ENCODE measurements at regions not wholly inside any gene's neighbourhood (a gene's known extent, or its start where the extent isn't known, plus 50 kb on each side); places are given as distances from the start of the nearest gene placed in this dataset.

DNA sequence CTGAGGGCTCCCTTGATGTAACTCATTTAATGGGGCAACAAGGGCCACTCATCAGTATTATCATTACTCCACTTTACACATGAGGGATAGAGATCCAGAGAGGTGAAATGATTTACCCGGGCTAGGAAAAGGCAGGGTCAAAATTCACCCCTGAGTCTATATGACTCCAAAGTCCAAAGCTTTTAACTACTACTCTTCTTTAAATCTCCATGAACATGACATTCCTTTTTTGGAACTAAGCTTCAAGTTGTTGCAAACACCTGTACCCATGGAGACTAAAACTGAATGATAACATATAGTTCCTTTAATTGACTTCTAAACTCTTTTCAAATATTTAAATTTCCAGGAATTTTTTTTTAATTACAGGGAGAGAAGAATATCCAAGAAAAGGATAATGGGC, 292.9 kb upstream of the GADL1 start (continued):
- TF ChIP-seq, protein P1, sequence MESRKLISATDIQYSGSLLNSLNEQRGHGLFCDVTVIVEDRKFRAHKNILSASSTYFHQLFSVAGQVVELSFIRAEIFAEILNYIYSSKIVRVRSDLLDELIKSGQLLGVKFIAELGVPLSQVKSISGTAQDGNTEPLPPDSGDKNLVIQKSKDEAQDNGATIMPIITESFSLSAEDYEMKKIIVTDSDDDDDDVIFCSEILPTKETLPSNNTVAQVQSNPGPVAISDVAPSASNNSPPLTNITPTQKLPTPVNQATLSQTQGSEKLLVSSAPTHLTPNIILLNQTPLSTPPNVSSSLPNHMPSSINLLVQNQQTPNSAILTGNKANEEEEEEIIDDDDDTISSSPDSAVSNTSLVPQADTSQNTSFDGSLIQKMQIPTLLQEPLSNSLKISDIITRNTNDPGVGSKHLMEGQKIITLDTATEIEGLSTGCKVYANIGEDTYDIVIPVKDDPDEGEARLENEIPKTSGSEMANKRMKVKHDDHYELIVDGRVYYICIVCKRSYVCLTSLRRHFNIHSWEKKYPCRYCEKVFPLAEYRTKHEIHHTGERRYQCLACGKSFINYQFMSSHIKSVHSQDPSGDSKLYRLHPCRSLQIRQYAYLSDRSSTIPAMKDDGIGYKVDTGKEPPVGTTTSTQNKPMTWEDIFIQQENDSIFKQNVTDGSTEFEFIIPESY (IDR thresholded peaks at IDR 0.05; ENCODE audit: extremely low read depth, insufficient replicate concordance, low read length): no peak
- TF ChIP-seq ELF1 (IDR thresholded peaks at IDR 0.05; ENCODE audit: borderline replicate concordance, low read depth): no peak

DNA sequence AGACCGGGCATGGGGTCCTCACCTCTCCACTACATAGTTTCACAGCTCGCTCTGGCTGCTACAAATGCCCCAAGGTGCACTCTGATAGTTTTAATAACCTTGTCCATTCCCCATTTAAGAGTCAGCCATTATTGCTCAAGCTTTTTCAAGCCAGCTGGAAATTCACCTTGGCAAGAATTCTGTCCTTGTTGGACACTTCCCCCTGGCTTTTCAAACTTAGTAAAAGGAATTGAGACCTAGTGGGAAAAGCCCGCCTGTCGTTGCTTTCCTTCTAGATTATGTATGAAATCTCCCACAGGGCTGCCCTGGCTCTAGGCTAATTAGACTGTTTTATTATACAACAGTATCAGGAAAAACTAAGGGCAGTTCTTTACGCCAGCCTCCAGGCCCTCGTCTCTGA, 293.7 kb upstream of the GADL1 start:
- no peaks in the 10 kb centered on the region for H3K79me2 ChIP-seq (ENCODE audit: insufficient read depth, low read length)
- H3K4me2 ChIP-seq (ENCODE audit: low read length): no peak overlapping the region
- BruUV-seq (replicated peaks): no TSS peak
- H3K9ac ChIP-seq (ENCODE audit: low read length): no peak overlapping the region
- no peaks in the 10 kb centered on the region for H4K20me1 ChIP-seq (ENCODE audit: insufficient read depth)
- ChIA-PET CTCF (no interaction called here), RAD21 (ENCODE audit: low non-redundant PET in 1 of 2, low total read pairs in 2 of 2, uncharacterized antibody in 2 of 2, unreplicated experiment in 2 of 2) (no interaction called here), POLR2A (no interaction called here)
- H3K9me2 ChIP-seq (ENCODE audit: insufficient read depth): no peaks in the 10 kb centered on the region
- H3K4me3 ChIP-seq (replicated peaks in 1 of 2; ENCODE audit: low read depth in 1 of 2, low read length in 2 of 2): no peak overlapping the region
- no peaks in the 10 kb centered on the region for H3K36me3 ChIP-seq (ENCODE audit: control insufficient read depth in 1 of 2, insufficient read depth in 2 of 2, low read length in 2 of 2)
- no peaks in the 10 kb centered on the region for H3K27me3 ChIP-seq (ENCODE audit: insufficient read depth, low read length)
- H3K9me3 ChIP-seq (ENCODE audit: control insufficient read depth in 1 of 2, insufficient read depth in 1 of 2, low read depth in 1 of 2, low read length in 2 of 2): no peaks in the 10 kb centered on the region
- H3K27ac ChIP-seq (ENCODE audit: low read depth, low read length): no peak overlapping the region
- DNase-seq (ENCODE audit: low read depth, low spot score) (no peak), ATAC-seq (no peak)
- no peaks in the 10 kb centered on the region for H3K4me1 ChIP-seq (ENCODE audit: control insufficient read depth in 1 of 2, insufficient read depth in 2 of 2, low read length in 2 of 2)
- no peak overlapping the region for H2AFZ ChIP-seq (ENCODE audit: low read depth, low read length, poor library complexity, severe bottlenecking)
- intact Hi-C loops (cut with micrococcal nuclease): no loop called here
- TF ChIP-seq YY1 (IDR thresholded peaks at IDR 0.05; ENCODE audit: extremely low read depth, insufficient replicate concordance, low read depth, low read length): no peak
- no peak for TF ChIP-seq SRF (IDR thresholded peaks at IDR 0.05; ENCODE audit: low read depth)
- no peak for TF ChIP-seq ZNF274 (IDR thresholded peaks at IDR 0.05; ENCODE audit: low read depth, low read length)
- TF ChIP-seq EZH2 (IDR thresholded peaks at IDR 0.05): no peak
- TF ChIP-seq CBX3 (IDR thresholded peaks at IDR 0.05; ENCODE audit: low read depth): no peak
- TF ChIP-seq, protein P2, sequence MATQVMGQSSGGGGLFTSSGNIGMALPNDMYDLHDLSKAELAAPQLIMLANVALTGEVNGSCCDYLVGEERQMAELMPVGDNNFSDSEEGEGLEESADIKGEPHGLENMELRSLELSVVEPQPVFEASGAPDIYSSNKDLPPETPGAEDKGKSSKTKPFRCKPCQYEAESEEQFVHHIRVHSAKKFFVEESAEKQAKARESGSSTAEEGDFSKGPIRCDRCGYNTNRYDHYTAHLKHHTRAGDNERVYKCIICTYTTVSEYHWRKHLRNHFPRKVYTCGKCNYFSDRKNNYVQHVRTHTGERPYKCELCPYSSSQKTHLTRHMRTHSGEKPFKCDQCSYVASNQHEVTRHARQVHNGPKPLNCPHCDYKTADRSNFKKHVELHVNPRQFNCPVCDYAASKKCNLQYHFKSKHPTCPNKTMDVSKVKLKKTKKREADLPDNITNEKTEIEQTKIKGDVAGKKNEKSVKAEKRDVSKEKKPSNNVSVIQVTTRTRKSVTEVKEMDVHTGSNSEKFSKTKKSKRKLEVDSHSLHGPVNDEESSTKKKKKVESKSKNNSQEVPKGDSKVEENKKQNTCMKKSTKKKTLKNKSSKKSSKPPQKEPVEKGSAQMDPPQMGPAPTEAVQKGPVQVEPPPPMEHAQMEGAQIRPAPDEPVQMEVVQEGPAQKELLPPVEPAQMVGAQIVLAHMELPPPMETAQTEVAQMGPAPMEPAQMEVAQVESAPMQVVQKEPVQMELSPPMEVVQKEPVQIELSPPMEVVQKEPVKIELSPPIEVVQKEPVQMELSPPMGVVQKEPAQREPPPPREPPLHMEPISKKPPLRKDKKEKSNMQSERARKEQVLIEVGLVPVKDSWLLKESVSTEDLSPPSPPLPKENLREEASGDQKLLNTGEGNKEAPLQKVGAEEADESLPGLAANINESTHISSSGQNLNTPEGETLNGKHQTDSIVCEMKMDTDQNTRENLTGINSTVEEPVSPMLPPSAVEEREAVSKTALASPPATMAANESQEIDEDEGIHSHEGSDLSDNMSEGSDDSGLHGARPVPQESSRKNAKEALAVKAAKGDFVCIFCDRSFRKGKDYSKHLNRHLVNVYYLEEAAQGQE (IDR thresholded peaks at IDR 0.05; ENCODE audit: low read depth): no peak
- TF ChIP-seq, protein P3, sequence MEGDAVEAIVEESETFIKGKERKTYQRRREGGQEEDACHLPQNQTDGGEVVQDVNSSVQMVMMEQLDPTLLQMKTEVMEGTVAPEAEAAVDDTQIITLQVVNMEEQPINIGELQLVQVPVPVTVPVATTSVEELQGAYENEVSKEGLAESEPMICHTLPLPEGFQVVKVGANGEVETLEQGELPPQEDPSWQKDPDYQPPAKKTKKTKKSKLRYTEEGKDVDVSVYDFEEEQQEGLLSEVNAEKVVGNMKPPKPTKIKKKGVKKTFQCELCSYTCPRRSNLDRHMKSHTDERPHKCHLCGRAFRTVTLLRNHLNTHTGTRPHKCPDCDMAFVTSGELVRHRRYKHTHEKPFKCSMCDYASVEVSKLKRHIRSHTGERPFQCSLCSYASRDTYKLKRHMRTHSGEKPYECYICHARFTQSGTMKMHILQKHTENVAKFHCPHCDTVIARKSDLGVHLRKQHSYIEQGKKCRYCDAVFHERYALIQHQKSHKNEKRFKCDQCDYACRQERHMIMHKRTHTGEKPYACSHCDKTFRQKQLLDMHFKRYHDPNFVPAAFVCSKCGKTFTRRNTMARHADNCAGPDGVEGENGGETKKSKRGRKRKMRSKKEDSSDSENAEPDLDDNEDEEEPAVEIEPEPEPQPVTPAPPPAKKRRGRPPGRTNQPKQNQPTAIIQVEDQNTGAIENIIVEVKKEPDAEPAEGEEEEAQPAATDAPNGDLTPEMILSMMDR (IDR thresholded peaks at IDR 0.05 in 2 of 3, conservative IDR thresholded peaks at IDR 0.05 in 1 of 3; ENCODE audit: borderline replicate concordance in 1 of 3, insufficient read depth in 1 of 3, low read depth in 2 of 3, low read length in 2 of 3): no peak
- no peak for TF ChIP-seq TCF7L2 (IDR thresholded peaks at IDR 0.05; ENCODE audit: borderline replicate concordance, extremely low read depth, insufficient read depth, insufficient read length)
- TF ChIP-seq EGR1 (IDR thresholded peaks at IDR 0.05; ENCODE audit: low read depth): no peak
- TF ChIP-seq, protein P1 (IDR thresholded peaks at IDR 0.05; ENCODE audit: extremely low read depth, insufficient replicate concordance, low read length): no peak
- TF ChIP-seq FOSL1 (IDR thresholded peaks at IDR 0.05; ENCODE audit: low read depth): no peak
- no peak for TF ChIP-seq RAD21 (IDR thresholded peaks at IDR 0.05; ENCODE audit: low read depth)
- no peak for TF ChIP-seq ELF1 (IDR thresholded peaks at IDR 0.05; ENCODE audit: borderline replicate concordance, low read depth)
- TF ChIP-seq CEBPB (IDR thresholded peaks at IDR 0.05; ENCODE audit: low read depth): no peak
- no peak for TF ChIP-seq SP1 (IDR thresholded peaks at IDR 0.05; ENCODE audit: low read depth)

Data from HCT116 (cell line).